SK-N-SH treated with all-trans-retinoic acid at 6 μM for 48 hours (cell line): ENCODE measurements at regions not wholly inside any gene's neighbourhood (a gene's known extent, or its start where the extent isn't known, plus 50 kb on each side); places are given as distances from the start of the nearest gene placed in this dataset.

Experiments
- ATAC-seq: fragments of 200-7000 bp; cut with Tn5 transposase; 3 replicates; pipeline ENCODE4 v1.9.1; 2020; ENCODE audit warnings: mild to moderate bottlenecking, moderate library complexity
- ARNTL ChIP-seq: fragments of 450-650 bp; formaldehyde crosslinking; IDR thresholded peaks from 2 replicates; pipeline ENCODE4 v1.5.0; 2020; ENCODE audit warnings: low read depth, mild to moderate bottlenecking, moderate library complexity, borderline replicate concordance
- BACH2 ChIP-seq: fragments of 250-450 bp; sonication (Bioruptor Pico); IDR thresholded peaks from 2 replicates; pipeline ENCODE4 v1.9.0; 2021; ENCODE audit warnings: mild to moderate bottlenecking, borderline replicate concordance
- CSDC2 ChIP-seq: fragments of 250-450 bp; sonication (Bioruptor Pico); IDR thresholded peaks from 2 replicates; pipeline ENCODE4 v1.5.0; 2020; ENCODE audit warnings: mild to moderate bottlenecking, moderate library complexity
- CSRNP3 ChIP-seq: fragments of 250-450 bp; sonication (Bioruptor Pico); IDR thresholded peaks from 2 replicates; pipeline ENCODE4 v1.5.1; 2021; ENCODE audit warnings: mild to moderate bottlenecking, moderate library complexity
- ESRRG ChIP-seq: fragments of 250-450 bp; sonication (Bioruptor Pico); IDR thresholded peaks from 2 replicates; pipeline ENCODE4 v1.6.1; 2021; ENCODE audit warnings: mild to moderate bottlenecking
- GLIS3 ChIP-seq: fragments of 250-450 bp; sonication (Bioruptor Pico); IDR thresholded peaks from 2 replicates; pipeline ENCODE4 v1.5.0; 2020; ENCODE audit warnings: mild to moderate bottlenecking, moderate library complexity
- ISL1 ChIP-seq: fragments of 250-450 bp; sonication (Bioruptor Pico); IDR thresholded peaks from 2 replicates; pipeline ENCODE4 v2.1.2; 2022; ENCODE audit warnings: mild to moderate bottlenecking, moderate library complexity
- OSR1 ChIP-seq: fragments of 250-450 bp; sonication (Bioruptor Pico); IDR thresholded peaks from 2 replicates; pipeline ENCODE4 v1.8.0; 2022; ENCODE audit warnings: moderate library complexity, mild to moderate bottlenecking, inconsistent platforms
- PATZ1 ChIP-seq: fragments of 250-450 bp; sonication (Bioruptor Pico); IDR thresholded peaks from 2 replicates; pipeline ENCODE4 v1.8.0; 2020; ENCODE audit warnings: mild to moderate bottlenecking, moderate library complexity, borderline replicate concordance
- SNAI2 ChIP-seq: fragments of 250-450 bp; sonication (Bioruptor Pico); IDR thresholded peaks from 2 replicates; pipeline ENCODE4 v1.5.0; 2020; ENCODE audit warnings: mild to moderate bottlenecking, moderate library complexity
- TCF4 ChIP-seq: fragments of 250-450 bp; sonication (Bioruptor Pico); IDR thresholded peaks from 2 replicates; pipeline ENCODE4 v1.8.0; 2021; ENCODE audit warnings: mild to moderate bottlenecking, moderate library complexity, borderline replicate concordance
- TOX ChIP-seq: fragments of 250-450 bp; sonication (Bioruptor Pico); IDR thresholded peaks from 2 replicates; pipeline ENCODE4 v1.8.0; 2021; ENCODE audit warnings: mild to moderate bottlenecking, moderate library complexity, borderline replicate concordance
- TSHZ2 ChIP-seq: fragments of 250-450 bp; sonication (Bioruptor Pico); IDR thresholded peaks from 2 replicates; pipeline ENCODE4 v1.5.0; 2020; ENCODE audit warnings: mild to moderate bottlenecking, moderate library complexity
- ZC3H10 ChIP-seq: fragments of 250-450 bp; sonication (Bioruptor Pico); IDR thresholded peaks from 2 replicates; pipeline ENCODE4 v1.5.1; 2021; ENCODE audit warnings: mild to moderate bottlenecking, moderate library complexity
- ZFP3 ChIP-seq: fragments of 250-450 bp; sonication (Bioruptor Pico); IDR thresholded peaks from 2 replicates; pipeline ENCODE4 v1.5.0; 2020; ENCODE audit warnings: mild to moderate bottlenecking, moderate library complexity
- ZFP30 ChIP-seq: fragments of 450-650 bp; formaldehyde crosslinking; IDR thresholded peaks from 2 replicates; pipeline ENCODE4 v1.5.0; 2022; ENCODE audit warnings: mild to moderate bottlenecking, moderate library complexity
- ZNF565 ChIP-seq: fragments of 450-650 bp; formaldehyde crosslinking; conservative IDR thresholded peaks from 2 replicates; pipeline ENCODE4 v1.5.0; 2020; ENCODE audit warnings: low read depth, mild to moderate bottlenecking, moderate library complexity
- ZNF70 ChIP-seq: fragments of 450-650 bp; formaldehyde crosslinking; IDR thresholded peaks from 2 replicates; pipeline ENCODE4 v1.5.0; 2020; ENCODE audit warnings: mild to moderate bottlenecking, moderate library complexity
- ZNF8 ChIP-seq: fragments of 450-650 bp; formaldehyde crosslinking; IDR thresholded peaks from 2 replicates; pipeline ENCODE4 v1.5.0; 2020; ENCODE audit warnings: mild to moderate bottlenecking, moderate library complexity
- TF ChIP-seq, protein P1 (sequence below): fragments of 250-450 bp; sonication (Bioruptor Pico); IDR thresholded peaks from 2 replicates; pipeline ENCODE4 v1.8.0; 2021; ENCODE audit warnings: low read depth, mild to moderate bottlenecking, moderate library complexity, borderline replicate concordance

- ATAC-seq = no peak
- no peak for TF ChIP-seq ISL1 (CRISPR knock-in tag)
These were observed 578.6 kb downstream of the SPOCK3 start for GRCh38 chr4:166655705-166656104.

DNA sequence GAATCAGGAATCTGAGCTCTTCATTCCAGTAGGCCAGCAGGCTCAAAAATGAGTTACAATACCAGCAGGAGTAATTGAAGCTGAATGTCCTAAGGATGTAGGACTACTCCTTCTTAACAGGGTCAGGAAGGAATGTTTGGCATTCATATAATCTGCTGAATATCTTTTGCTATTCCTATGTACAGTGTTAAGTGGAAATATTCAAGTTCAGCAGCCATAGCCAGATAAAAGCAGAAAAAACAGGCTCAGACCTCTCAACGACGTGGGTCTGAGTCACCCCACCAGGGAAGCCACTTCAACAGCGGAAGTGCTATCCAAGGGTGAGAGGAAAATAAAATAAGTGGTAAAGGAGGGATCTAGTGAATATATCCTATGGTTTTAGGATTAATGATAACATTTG, 577.0 kb downstream of the SPOCK3 start:
- ATAC-seq = no peak; the same call in 2 of the 3 replicates
- no peak for TF ChIP-seq ARNTL
- no peak for TF ChIP-seq ESRRG (CRISPR knock-in tag)
- TF ChIP-seq ZFP30 = no peak
- TF ChIP-seq ZC3H10 (CRISPR knock-in tag) = no peak
- TF ChIP-seq ZNF70 = no peak
- TF ChIP-seq ZNF565 (CRISPR knock-in tag) = no peak
- TF ChIP-seq CSDC2 (CRISPR knock-in tag) = no peak
- no peak for TF ChIP-seq SNAI2 (CRISPR knock-in tag)
- TF ChIP-seq TCF4 (CRISPR knock-in tag) = no peak
- no peak for TF ChIP-seq GLIS3 (CRISPR knock-in tag)
- TF ChIP-seq TOX (CRISPR knock-in tag) = no peak
- no peak for TF ChIP-seq PATZ1
- TF ChIP-seq, all 23 proteins: peak for 0

DNA sequence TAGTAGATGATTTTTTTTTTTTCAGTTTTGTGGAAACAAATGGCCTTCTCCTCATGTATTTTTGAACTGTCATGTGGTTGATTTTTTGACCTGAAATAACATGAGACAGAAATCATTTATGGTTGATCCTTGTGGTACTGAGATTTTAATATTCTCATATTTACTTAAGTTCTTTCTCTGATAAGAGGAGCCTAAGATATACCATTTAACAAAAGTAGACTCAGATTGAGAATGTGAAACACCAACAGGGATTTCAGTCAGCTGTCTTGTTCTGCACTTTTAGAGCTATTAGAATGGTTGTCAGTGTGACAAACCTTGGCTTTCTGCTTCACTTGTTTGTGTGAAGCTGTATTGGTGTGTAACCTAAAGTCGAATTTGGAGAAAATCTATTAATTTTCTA, 575.7 kb downstream of the SPOCK3 start:
- ATAC-seq = no peak

GRCh38 chr4:166662266-166662843, 571.9 kb downstream of the SPOCK3 start:
- no peak for ATAC-seq
- TF ChIP-seq ZFP3 (CRISPR knock-in tag) (no peak), CSDC2 (CRISPR knock-in tag) (no peak), TOX (CRISPR knock-in tag) (no peak), CSRNP3 (CRISPR knock-in tag) (no peak), TSHZ2 (CRISPR knock-in tag) (no peak), BACH2 (CRISPR knock-in tag) (no peak), ISL1 (CRISPR knock-in tag) (no peak), ZC3H10 (CRISPR knock-in tag) (no peak), ZNF565 (CRISPR knock-in tag) (no peak), ZNF8 (CRISPR knock-in tag) (no peak)

More for the DNA sequence above, 575.7 kb downstream of the SPOCK3 start:
- no peak for TF ChIP-seq ZNF8 (CRISPR knock-in tag)
- no peak for TF ChIP-seq ZNF565 (CRISPR knock-in tag)
- no peak for TF ChIP-seq CSRNP3 (CRISPR knock-in tag)
- TF ChIP-seq OSR1 (CRISPR knock-in tag) = no peak

DNA sequence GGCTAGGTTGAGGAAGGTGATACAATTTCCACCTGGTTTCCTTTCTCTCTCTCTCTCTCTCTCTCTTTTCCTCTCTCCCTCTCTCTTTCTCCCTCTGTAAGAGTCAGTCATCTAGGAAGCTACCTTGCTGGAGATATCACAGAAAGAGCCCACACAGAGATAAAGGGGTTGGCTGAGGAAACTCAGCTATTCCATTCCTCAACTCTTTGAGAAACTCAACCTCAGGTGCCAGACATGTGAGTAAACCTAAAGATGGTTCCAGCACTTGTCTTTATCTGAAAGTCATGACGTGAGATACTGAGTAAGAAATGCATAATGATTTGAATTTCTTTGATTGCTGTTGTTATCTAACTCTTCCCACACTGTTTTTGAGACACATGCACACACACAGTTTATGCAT, 564.0 kb downstream of the SPOCK3 start:
- no peak for ATAC-seq
- TF ChIP-seq TOX (CRISPR knock-in tag) = no peak
- TF ChIP-seq, protein P1, sequence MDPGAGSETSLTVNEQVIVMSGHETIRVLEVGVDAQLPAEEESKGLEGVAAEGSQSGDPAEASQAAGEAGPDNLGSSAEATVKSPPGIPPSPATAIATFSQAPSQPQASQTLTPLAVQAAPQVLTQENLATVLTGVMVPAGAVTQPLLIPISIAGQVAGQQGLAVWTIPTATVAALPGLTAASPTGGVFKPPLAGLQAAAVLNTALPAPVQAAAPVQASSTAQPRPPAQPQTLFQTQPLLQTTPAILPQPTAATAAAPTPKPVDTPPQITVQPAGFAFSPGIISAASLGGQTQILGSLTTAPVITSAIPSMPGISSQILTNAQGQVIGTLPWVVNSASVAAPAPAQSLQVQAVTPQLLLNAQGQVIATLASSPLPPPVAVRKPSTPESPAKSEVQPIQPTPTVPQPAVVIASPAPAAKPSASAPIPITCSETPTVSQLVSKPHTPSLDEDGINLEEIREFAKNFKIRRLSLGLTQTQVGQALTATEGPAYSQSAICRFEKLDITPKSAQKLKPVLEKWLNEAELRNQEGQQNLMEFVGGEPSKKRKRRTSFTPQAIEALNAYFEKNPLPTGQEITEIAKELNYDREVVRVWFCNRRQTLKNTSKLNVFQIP (CRISPR knock-in tag) = no peak
- no peak for TF ChIP-seq ZNF8 (CRISPR knock-in tag)
- no peak for TF ChIP-seq ESRRG (CRISPR knock-in tag)
- TF ChIP-seq GLIS3 (CRISPR knock-in tag) = no peak
- TF ChIP-seq TCF4 (CRISPR knock-in tag) = no peak
- no peak for TF ChIP-seq TSHZ2 (CRISPR knock-in tag)
